Epithelial cell of proximal tubule (primary cell): ENCODE measurements at regions not wholly inside any gene's neighbourhood (a gene's known extent, or its start where the extent isn't known, plus 50 kb on each side); places are given as distances from the start of the nearest gene placed in this dataset.

Source experiments
- DNase-seq: peaks from one replicate; pipeline ENCODE4 v3.0.0-alpha.2; 2011; ENCODE audit warnings: low read depth
- H3K4me3 ChIP-seq: 2 replicates; pipeline ENCODE4 v1.5.1; 2011; ENCODE audit warnings: low read depth, mild to moderate bottlenecking, low read length
- TF ChIP-seq, protein P1 (sequence below): conservative IDR thresholded peaks from 2 replicates; pipeline ENCODE4 v1.5.1; 2012; ENCODE audit warnings: low read depth, mild to moderate bottlenecking, low read length

DNA sequence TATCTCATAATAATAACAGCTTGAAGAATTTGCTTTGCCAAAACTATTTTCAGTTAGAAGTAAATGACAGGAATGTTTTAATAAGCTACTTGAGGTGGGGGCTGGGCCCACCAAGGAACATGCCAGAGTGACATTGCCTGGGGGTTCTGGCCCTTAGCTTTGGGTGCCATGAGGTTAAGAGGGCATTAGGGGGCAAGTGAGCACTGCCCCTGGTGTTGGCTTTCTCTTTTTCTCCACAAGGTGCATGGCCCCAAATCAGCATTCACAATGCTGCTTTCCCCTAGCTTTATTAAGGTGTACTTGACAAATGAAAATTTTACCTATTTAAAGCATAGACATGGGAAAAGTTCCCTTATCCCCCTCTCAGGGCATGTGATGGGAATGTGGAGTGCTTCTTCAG is 305.4 kb downstream of the TENT4A start:
- no peak for DNase-seq
- TF ChIP-seq, protein P1, sequence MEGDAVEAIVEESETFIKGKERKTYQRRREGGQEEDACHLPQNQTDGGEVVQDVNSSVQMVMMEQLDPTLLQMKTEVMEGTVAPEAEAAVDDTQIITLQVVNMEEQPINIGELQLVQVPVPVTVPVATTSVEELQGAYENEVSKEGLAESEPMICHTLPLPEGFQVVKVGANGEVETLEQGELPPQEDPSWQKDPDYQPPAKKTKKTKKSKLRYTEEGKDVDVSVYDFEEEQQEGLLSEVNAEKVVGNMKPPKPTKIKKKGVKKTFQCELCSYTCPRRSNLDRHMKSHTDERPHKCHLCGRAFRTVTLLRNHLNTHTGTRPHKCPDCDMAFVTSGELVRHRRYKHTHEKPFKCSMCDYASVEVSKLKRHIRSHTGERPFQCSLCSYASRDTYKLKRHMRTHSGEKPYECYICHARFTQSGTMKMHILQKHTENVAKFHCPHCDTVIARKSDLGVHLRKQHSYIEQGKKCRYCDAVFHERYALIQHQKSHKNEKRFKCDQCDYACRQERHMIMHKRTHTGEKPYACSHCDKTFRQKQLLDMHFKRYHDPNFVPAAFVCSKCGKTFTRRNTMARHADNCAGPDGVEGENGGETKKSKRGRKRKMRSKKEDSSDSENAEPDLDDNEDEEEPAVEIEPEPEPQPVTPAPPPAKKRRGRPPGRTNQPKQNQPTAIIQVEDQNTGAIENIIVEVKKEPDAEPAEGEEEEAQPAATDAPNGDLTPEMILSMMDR, result no peak
- no peak overlapping the region for H3K4me3 ChIP-seq

GRCh38 chr5:7036192-7036835 is 323.1 kb downstream of the TENT4A start:
- DNase-seq, result no peak
- H3K4me3 ChIP-seq, result no peak overlapping the region
- TF ChIP-seq, protein P1, result no peak

DNA sequence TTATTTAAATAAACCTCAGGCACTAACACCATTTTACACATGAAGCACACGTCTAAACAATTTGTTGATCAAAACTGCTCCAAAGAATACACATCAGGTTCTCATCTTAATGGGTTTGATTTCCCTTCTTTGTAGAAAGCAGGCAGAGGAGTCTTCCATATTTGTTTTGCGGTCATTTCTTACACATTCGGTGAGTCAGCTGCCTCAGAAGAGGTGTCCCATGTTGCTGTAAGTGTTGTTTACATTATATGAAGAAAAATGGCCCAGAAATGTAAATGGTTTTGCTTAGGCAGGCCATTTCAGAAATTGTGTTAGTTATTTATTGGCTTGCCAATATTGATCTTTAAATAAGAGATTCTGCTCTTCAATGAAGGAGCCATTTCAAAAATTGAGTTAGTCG is 325.8 kb downstream of the TENT4A start:
- TF ChIP-seq, protein P1, result no peak
- H3K4me3 ChIP-seq, result no peak overlapping the region
- DNase-seq, result no peak

- TF ChIP-seq, protein P1, result no peak
- no peak for DNase-seq
- H3K4me3 ChIP-seq, result no peak overlapping the region
These were observed 326.9 kb downstream of the TENT4A start for GRCh38 chr5:7040111-7040510.

DNA sequence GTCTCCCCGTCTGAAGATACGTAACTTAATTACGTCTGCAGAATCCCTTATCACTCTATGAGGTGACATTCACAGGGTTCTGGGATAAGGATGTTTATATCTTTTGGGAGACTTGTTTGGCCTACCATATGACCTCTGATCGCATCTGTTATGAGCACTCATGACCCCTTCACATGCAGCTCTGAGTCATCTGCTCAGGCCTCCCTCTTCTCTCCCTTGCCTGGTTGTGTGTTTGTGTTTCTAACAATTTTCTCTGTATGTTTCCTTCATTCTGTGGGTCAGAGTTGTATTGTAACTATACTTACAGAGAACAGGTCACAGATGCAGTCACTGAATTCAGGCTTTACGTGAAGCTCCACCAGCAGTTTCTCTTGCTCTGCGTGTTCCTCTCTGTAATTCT is 330.6 kb downstream of the TENT4A start:
- TF ChIP-seq, protein P1, result no peak
- no peak overlapping the region for H3K4me3 ChIP-seq
- DNase-seq, result no peak

DNA sequence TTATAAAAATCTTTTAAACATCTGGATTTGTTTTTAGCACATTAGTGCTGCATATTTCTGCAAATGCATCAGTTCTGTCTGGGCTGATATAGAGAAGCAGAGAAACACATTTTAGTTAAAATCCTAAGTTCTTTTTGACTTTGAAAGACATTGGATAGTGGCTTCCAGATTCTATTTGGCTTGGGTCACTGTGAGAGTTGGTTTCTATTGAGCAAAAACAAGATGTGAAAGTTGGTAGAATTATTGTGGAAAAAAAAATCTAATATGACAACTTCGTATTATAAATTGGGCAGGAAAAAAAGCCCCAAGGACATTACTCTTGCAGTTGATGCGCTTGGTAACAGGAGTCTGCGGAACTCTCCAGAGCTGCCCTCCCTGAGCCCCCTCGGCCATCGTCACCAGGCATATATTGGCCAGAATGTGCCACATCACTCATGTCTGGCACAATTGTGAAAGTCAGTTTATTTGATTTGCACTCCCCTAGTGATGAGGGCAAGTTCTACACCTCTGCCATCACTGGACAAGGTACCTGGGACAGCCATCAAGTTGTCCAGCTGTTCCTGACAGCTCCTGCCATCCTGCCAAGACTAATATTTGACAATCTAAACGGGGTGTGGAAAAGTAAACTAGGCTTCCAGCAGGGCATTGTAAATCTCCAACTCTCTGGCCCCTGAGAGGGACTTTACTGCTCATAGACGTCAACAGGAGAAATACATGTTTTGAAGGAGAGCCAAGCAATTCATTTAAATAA is 334.5 kb downstream of the TENT4A start:
- TF ChIP-seq, protein P1, result no peak
- no peak for DNase-seq
- H3K4me3 ChIP-seq, result no peak overlapping the region

GRCh38 chr5:7050986-7051385 is 337.8 kb downstream of the TENT4A start:
- DNase-seq, result no peak
- TF ChIP-seq, protein P1, result no peak
- no peak overlapping the region for H3K4me3 ChIP-seq
